ENCODE measurements at regions not wholly inside any gene's neighbourhood (a gene's known extent, or its start where the extent isn't known, plus 50 kb on each side); places are given as distances from the start of the nearest gene placed in this dataset.

DNA sequence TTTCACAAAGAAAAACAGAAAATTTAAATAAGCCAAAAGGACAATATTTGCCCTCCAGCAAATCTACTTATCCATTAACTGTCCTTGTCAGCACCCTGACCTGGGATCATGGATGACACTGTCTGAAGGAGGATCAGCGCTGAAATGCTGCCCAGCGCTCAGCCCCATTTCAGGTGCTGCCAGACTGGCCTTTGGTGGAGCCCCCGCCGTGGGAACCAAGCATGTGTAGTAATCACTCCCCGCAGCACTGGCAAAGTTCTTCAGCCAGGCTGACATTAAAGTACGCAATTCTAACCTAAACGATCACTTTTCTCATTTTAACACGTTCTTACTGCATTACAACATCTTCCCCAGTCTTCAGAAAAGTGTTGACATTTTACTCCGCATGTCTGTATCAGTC is 108.6 kb upstream of the GPC1 start:
- no peak for TF ChIP-seq EZH2 (IDR thresholded peaks at IDR 0.05; ENCODE audit: low read length, unreplicated experiment)
- TF ChIP-seq, protein P1, sequence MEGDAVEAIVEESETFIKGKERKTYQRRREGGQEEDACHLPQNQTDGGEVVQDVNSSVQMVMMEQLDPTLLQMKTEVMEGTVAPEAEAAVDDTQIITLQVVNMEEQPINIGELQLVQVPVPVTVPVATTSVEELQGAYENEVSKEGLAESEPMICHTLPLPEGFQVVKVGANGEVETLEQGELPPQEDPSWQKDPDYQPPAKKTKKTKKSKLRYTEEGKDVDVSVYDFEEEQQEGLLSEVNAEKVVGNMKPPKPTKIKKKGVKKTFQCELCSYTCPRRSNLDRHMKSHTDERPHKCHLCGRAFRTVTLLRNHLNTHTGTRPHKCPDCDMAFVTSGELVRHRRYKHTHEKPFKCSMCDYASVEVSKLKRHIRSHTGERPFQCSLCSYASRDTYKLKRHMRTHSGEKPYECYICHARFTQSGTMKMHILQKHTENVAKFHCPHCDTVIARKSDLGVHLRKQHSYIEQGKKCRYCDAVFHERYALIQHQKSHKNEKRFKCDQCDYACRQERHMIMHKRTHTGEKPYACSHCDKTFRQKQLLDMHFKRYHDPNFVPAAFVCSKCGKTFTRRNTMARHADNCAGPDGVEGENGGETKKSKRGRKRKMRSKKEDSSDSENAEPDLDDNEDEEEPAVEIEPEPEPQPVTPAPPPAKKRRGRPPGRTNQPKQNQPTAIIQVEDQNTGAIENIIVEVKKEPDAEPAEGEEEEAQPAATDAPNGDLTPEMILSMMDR (conservative IDR thresholded peaks at IDR 0.05; ENCODE audit: low read depth, low read length): no peak
